ENCODE measurements at regions not wholly inside any gene's neighbourhood (a gene's known extent, or its start where the extent isn't known, plus 50 kb on each side); places are given as distances from the start of the nearest gene placed in this dataset.

DNA sequence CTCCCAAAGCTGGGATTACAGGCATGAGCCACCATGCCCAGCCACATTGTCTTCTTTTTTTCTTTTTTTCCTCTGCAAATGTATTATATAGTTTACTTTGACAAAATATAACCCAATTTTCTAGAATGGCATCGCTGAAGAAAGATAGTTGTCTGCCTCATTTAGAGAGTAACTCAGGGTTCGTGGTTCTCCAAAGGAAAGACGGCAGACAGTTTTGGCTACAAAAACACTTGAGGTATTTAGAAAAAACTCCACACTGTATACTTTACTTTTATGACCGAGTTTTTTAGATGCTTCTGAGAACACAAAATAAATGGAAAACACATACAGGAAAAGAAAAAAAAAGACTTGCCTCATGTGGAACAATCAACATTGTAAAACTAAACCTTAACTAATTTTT lies 369.1 kb upstream of the ATP2B1 start:
- H3K4me3 ChIP-seq (ENCODE audit: low read depth, low read length): no peak overlapping the region
- no peaks in the 10 kb centered on the region for H3K27me3 ChIP-seq (ENCODE audit: control insufficient read depth, insufficient read depth, low read length)
- peak; percentile 37 for DNase-seq (ENCODE audit: low read depth)
- TF ChIP-seq, protein P1, sequence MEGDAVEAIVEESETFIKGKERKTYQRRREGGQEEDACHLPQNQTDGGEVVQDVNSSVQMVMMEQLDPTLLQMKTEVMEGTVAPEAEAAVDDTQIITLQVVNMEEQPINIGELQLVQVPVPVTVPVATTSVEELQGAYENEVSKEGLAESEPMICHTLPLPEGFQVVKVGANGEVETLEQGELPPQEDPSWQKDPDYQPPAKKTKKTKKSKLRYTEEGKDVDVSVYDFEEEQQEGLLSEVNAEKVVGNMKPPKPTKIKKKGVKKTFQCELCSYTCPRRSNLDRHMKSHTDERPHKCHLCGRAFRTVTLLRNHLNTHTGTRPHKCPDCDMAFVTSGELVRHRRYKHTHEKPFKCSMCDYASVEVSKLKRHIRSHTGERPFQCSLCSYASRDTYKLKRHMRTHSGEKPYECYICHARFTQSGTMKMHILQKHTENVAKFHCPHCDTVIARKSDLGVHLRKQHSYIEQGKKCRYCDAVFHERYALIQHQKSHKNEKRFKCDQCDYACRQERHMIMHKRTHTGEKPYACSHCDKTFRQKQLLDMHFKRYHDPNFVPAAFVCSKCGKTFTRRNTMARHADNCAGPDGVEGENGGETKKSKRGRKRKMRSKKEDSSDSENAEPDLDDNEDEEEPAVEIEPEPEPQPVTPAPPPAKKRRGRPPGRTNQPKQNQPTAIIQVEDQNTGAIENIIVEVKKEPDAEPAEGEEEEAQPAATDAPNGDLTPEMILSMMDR (IDR thresholded peaks at IDR 0.05; ENCODE audit: insufficient read depth, low read depth, low read length): no peak
- H3K36me3 ChIP-seq (ENCODE audit: control insufficient read depth, insufficient read depth, low read length): no peaks in the 10 kb centered on the region
- POLR2A ChIA-PET: no interaction called here
- CTCF ChIA-PET: interaction anchor here (1.9 kb wide), 1 partner anchor 13 kb away, joined by 5 read pairs; no protein-coding TSS in a partner anchor

DNA sequence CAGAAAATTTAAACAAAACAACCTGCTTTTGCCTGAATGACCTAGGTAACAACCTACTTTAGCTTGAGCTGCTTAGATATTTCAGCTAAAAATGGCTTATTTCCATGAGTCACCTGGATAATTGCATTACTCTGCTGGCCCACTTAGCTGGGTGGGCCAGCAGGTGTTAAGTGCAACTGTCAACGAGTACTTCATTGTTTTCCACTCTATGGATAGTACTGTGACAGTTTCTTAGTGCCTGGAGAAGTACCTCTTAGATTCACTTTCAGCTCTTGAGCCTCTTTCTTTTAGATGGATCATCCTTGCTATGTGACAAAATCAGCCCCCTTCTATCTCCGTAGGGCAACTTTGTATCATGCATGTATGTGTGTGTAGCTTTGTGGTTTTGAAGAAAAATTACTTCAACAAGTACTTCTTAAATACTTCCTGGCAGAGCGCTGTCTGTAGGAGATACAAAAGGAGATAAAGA lies 368.2 kb upstream of the ATP2B1 start:
- CTCF ChIA-PET: interaction anchor here (1.7 to 1.9 kb wide), 2 partner anchors 8 to 14 kb away, joined by 5 read pairs; no protein-coding TSS in a partner anchor
- POLR2A ChIA-PET: no interaction called here

DNA sequence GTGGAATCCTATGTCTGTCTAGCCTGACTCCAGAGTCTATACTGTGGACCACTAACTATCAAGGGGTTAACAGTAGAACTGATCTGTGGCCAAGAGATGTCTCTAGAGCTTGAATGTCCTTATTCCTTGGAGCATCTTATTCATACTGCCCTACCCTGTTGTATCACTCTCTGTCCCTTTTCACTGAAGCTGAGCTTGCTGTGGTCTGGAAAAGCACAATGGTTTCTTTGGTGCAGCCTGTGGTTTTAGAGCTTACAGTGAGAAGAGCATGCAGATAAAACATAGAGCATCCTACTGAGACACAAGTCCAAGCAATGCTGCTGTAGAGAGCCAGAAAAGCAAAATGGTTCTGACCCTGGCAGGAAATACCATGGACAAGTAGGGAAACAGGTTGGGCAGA lies 367.0 kb upstream of the ATP2B1 start:
- Histone ChIP-seq H3K27me3 (ENCODE audit: control insufficient read depth, insufficient read depth, low read length) (no peaks in the 10 kb centered on the region), H3K36me3 (ENCODE audit: control insufficient read depth, insufficient read depth, low read length) (no peaks in the 10 kb centered on the region), H3K4me3 (ENCODE audit: low read depth, low read length) (no peak overlapping the region)
- TF ChIP-seq, protein P1 (IDR thresholded peaks at IDR 0.05; ENCODE audit: insufficient read depth, low read depth, low read length): no peak
- no peak for DNase-seq (ENCODE audit: low read depth)
- ChIA-PET POLR2A (no interaction called here), CTCF (interaction anchor here (1.2 to 1.9 kb wide), 3 partner anchors 9 to 15 kb away, joined by 3 to 5 read pairs (median 5); no protein-coding TSS in a partner anchor)

More for the DNA sequence above, 368.2 kb upstream of the ATP2B1 start:
- TF ChIP-seq, protein P1 (IDR thresholded peaks at IDR 0.05; ENCODE audit: insufficient read depth, low read depth, low read length): no peak
- Histone ChIP-seq H3K27me3 (ENCODE audit: control insufficient read depth, insufficient read depth, low read length) (no peaks in the 10 kb centered on the region), H3K36me3 (ENCODE audit: control insufficient read depth, insufficient read depth, low read length) (no peaks in the 10 kb centered on the region), H3K4me3 (ENCODE audit: low read depth, low read length) (no peak overlapping the region)
- no peak for DNase-seq (ENCODE audit: low read depth)

DNA sequence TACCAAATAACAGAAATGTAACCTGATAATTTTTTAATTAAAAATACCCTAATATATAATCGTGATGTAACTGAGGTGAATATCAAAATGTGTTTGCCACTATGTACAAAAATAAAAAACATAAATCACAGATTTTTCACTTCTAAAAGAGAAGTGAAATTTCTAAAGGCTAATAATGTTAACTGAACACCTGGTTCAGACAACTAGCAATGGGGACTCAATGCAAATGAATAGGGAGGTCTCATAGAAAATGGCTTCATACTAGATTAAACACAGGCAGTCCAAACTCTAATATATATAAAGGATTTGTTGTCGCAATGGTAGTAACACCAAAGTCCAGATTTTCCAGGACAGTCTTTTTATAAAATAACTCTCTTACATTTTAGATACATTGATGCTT lies 365.4 kb upstream of the ATP2B1 start:
- H3K36me3 ChIP-seq (ENCODE audit: control insufficient read depth, insufficient read depth, low read length): no peaks in the 10 kb centered on the region
- no peak overlapping the region for H3K4me3 ChIP-seq (ENCODE audit: low read depth, low read length)
- TF ChIP-seq, protein P1 (IDR thresholded peaks at IDR 0.05; ENCODE audit: insufficient read depth, low read depth, low read length): no peak

DNA sequence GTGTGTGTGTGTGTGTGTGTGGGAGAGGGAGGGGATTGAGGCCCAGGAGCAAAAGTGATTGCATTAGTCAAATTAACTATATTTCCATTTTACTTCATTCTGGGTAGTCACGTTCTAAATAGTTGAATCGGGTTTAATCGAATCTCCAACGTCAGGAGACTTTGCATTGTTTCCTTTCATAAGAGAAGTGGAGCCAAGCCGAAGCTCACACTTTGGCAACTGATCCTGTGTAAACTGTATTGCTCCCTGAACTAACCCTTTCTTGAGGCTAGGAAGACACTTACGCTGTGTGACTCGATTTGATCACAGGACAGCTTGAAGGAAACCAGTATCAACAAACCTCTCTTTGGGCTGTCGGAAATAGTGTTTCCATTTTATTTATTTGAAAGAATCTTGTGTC lies 363.4 kb upstream of the ATP2B1 start:
- no peaks in the 10 kb centered on the region for H3K36me3 ChIP-seq (ENCODE audit: control insufficient read depth, insufficient read depth, low read length)
- no peak overlapping the region for H3K4me3 ChIP-seq (ENCODE audit: low read depth, low read length)
- ChIA-PET POLR2A (no interaction called here), CTCF (no interaction called here)
- H3K27me3 ChIP-seq (ENCODE audit: control insufficient read depth, insufficient read depth, low read length): no peaks in the 10 kb centered on the region
- no peak for DNase-seq (ENCODE audit: low read depth)
- TF ChIP-seq, protein P1 (IDR thresholded peaks at IDR 0.05; ENCODE audit: insufficient read depth, low read depth, low read length): no peak

More for the DNA sequence above, 365.4 kb upstream of the ATP2B1 start:
- ChIA-PET POLR2A (no interaction called here), CTCF (no interaction called here)
- DNase-seq (ENCODE audit: low read depth): no peak
- no peaks in the 10 kb centered on the region for H3K27me3 ChIP-seq (ENCODE audit: control insufficient read depth, insufficient read depth, low read length)

Measured in BJ (cell line).